ENCODE measurements at regions not wholly inside any gene's neighbourhood (a gene's known extent, or its start where the extent isn't known, plus 50 kb on each side); places are given as distances from the start of the nearest gene placed in this dataset.

GRCh38 chr3:160170409-160171370 lies 54.5 kb upstream of the C3orf80 start:
- peak; percentile 51 for DNase-seq

- peak; percentile 41 for DNase-seq
Observed at GRCh38 chr3:160171813-160172212, 53.4 kb upstream of the C3orf80 start.

- no peak for DNase-seq
Observed at GRCh38 chr3:160174621-160175020, 50.6 kb upstream of the C3orf80 start.
